Fibroblast of lung (primary cell): ENCODE measurements at regions not wholly inside any gene's neighbourhood (a gene's known extent, or its start where the extent isn't known, plus 50 kb on each side); places are given as distances from the start of the nearest gene placed in this dataset.

Experiments used
- DNase-seq, 2 donors: peaks; one replicate each; pipeline versions ENCODE4 v3.0.0 to v3.0.0-alpha.2; 2010; ENCODE audit warnings: low read depth in 2 of 2
- H2AFZ ChIP-seq: 2 replicates; pipeline ENCODE4 v1.5.1; 2012; ENCODE audit warnings: low read length, control low read depth, inconsistent platforms
- H3K27ac ChIP-seq: 2 replicates; pipeline ENCODE4 v1.5.1; 2011; ENCODE audit warnings: low read length, control low read depth; ENCODE audit not compliant: insufficient read depth
- H3K27me3 ChIP-seq: 2 replicates; pipeline ENCODE4 v1.5.1; 2011; ENCODE audit warnings: mild to moderate bottlenecking, low read length; ENCODE audit not compliant: control insufficient read depth, insufficient read depth
- H3K36me3 ChIP-seq: 2 replicates; pipeline ENCODE4 v1.5.1; 2011; ENCODE audit warnings: low read length; ENCODE audit not compliant: control insufficient read depth, insufficient read depth
- H3K4me1 ChIP-seq: 2 replicates; pipeline ENCODE4 v1.5.1; 2011; ENCODE audit warnings: low read length; ENCODE audit not compliant: control insufficient read depth, insufficient read depth; ENCODE audit errors: extremely low read depth
- H3K4me2 ChIP-seq: 2 replicates; pipeline ENCODE4 v1.5.1; 2011; ENCODE audit warnings: low read length, control low read depth; ENCODE audit not compliant: insufficient read depth; ENCODE audit errors: extremely low read depth
- H3K4me3 ChIP-seq, 4 experiments: fragments of 200-600 bp in 1 of 4; sonication (generic) in 1 of 4; replicated peaks in 1 of 4; 2 replicates each; pipeline ENCODE4 v1.5.1; 2011 to 2016; ENCODE audit warnings: low read length in 4 of 4, low read depth in 3 of 4, mild to moderate bottlenecking in 3 of 4, control low read depth in 2 of 4, inconsistent platforms in 1 of 4, mixed read lengths in 1 of 4; ENCODE audit not compliant: insufficient read depth in 1 of 4; ENCODE audit errors: control extremely low read depth in 1 of 4
- H3K79me2 ChIP-seq: 2 replicates; pipeline ENCODE4 v1.5.1; 2012; ENCODE audit warnings: mild to moderate bottlenecking, low read length, inconsistent platforms; ENCODE audit not compliant: control insufficient read depth, insufficient read depth
- H3K9ac ChIP-seq: 2 replicates; pipeline ENCODE4 v1.5.1; 2011; ENCODE audit warnings: mild to moderate bottlenecking, low read length, control low read depth; ENCODE audit not compliant: insufficient read depth
- H3K9me3 ChIP-seq: 2 replicates; pipeline ENCODE4 v1.5.1; 2012; ENCODE audit warnings: low read depth, low read length; ENCODE audit not compliant: control insufficient read depth, insufficient read depth
- H4K20me1 ChIP-seq: 2 replicates; pipeline ENCODE4 v1.5.1; 2011; ENCODE audit warnings: low read length; ENCODE audit not compliant: control insufficient read depth, insufficient read depth; ENCODE audit errors: extremely low read depth
- EZH2 ChIP-seq: IDR thresholded peaks from 2 replicates; pipeline ENCODE4 v1.5.1; 2012; ENCODE audit warnings: low read length, control low read depth, mild to moderate bottlenecking; ENCODE audit errors: missing control alignments
- TF ChIP-seq, protein P1 (sequence below), 2 donors: IDR thresholded peaks in 1 of 2; conservative IDR thresholded peaks in 1 of 2; 1 replicate in 1 of 2; 2 replicates in 1 of 2; pipeline ENCODE4 v1.5.1; 2011 to 2012; ENCODE audit warnings: low read length in 2 of 2, control low read depth in 1 of 2, inconsistent platforms in 1 of 2, low read depth in 1 of 2, mild to moderate bottlenecking in 1 of 2

DNA sequence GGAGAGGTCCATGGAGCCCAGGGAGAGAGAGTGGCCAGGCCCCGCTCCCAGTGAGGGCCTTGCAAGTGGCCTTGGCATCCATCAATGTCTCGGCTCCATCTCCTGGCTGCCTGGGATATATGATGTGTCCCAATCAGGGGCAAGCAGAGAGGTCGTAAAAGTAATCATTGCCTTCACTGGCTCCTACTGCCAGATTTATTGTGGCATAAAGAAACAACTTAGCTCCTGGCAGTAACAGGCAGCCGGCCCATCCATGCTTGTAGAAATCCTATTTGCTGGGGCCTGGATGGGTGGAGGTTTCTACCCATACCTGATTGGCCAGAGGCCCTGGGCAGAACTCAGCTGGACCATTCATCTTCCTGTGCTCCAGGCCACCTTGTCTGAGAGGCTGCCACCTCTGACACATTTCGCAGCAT, 272.6 kb downstream of the MATN1 start:
- no peak for TF ChIP-seq EZH2
- TF ChIP-seq, protein P1, sequence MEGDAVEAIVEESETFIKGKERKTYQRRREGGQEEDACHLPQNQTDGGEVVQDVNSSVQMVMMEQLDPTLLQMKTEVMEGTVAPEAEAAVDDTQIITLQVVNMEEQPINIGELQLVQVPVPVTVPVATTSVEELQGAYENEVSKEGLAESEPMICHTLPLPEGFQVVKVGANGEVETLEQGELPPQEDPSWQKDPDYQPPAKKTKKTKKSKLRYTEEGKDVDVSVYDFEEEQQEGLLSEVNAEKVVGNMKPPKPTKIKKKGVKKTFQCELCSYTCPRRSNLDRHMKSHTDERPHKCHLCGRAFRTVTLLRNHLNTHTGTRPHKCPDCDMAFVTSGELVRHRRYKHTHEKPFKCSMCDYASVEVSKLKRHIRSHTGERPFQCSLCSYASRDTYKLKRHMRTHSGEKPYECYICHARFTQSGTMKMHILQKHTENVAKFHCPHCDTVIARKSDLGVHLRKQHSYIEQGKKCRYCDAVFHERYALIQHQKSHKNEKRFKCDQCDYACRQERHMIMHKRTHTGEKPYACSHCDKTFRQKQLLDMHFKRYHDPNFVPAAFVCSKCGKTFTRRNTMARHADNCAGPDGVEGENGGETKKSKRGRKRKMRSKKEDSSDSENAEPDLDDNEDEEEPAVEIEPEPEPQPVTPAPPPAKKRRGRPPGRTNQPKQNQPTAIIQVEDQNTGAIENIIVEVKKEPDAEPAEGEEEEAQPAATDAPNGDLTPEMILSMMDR (conservative IDR thresholded peaks at IDR 0.05 in 1 of 2, IDR thresholded peaks at IDR 0.05 in 1 of 2; ENCODE audit: low read depth in 1 of 2, low read length in 2 of 2): no peak
- Histone ChIP-seq H3K9ac (no peak overlapping the region), H2AFZ (no peak overlapping the region), H3K4me1 (no peaks in the 10 kb centered on the region), H4K20me1 (no peaks in the 10 kb centered on the region), H3K36me3 (no peaks in the 10 kb centered on the region), H3K9me3 (no peaks in the 10 kb centered on the region), H3K4me3 (no peak overlapping the region), H3K27ac (no peak overlapping the region), H3K4me2 (no peak overlapping the region), H3K79me2 (no peaks in the 10 kb centered on the region), H3K27me3 (no peaks in the 10 kb centered on the region)
- DNase-seq: no peak

DNA sequence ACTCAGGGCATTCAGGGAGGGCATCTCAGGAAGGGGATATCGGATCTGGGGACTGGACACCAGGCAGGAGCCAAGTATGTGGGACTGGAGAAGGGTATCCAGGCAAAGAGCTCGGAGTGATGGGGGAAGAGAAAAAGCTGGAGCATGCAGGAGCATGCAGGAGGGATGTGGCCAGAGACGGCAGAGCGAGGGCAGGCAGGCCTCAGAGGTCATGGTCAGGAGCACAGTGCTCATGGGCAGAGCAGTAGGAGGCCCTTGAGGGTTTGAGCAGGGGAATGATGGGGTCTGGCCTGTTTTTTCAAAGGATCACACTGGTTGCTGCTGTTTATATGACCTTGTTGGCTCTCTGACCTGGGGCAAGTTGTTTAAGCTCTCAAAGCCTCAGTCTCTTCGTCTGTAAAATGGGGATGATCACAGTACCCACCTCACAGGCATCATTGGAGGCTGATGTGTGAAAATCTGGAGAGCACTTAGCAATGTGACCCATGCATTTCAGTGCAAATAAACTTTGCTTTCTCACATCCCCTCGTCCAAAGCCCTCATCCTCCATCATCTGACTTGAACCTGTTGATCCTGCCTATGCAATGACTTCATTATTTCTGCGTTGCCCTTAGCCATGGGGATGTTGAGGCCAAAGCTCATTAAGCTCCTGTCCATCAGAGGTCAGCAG, 273.1 kb downstream of the MATN1 start:
- Histone ChIP-seq H3K27ac (no peak overlapping the region), H3K4me3 (no peak overlapping the region), H3K36me3 (no peaks in the 10 kb centered on the region), H3K4me2 (no peak overlapping the region), H3K4me1 (no peaks in the 10 kb centered on the region), H3K27me3 (no peaks in the 10 kb centered on the region), H3K9me3 (no peaks in the 10 kb centered on the region), H3K79me2 (no peaks in the 10 kb centered on the region), H2AFZ (no peak overlapping the region), H3K9ac (no peak overlapping the region), H4K20me1 (no peaks in the 10 kb centered on the region)
- DNase-seq: no peak
- TF ChIP-seq, protein P1 (conservative IDR thresholded peaks at IDR 0.05 in 1 of 2, IDR thresholded peaks at IDR 0.05 in 1 of 2; ENCODE audit: low read depth in 1 of 2, low read length in 2 of 2): no peak
- TF ChIP-seq EZH2: no peak

DNA sequence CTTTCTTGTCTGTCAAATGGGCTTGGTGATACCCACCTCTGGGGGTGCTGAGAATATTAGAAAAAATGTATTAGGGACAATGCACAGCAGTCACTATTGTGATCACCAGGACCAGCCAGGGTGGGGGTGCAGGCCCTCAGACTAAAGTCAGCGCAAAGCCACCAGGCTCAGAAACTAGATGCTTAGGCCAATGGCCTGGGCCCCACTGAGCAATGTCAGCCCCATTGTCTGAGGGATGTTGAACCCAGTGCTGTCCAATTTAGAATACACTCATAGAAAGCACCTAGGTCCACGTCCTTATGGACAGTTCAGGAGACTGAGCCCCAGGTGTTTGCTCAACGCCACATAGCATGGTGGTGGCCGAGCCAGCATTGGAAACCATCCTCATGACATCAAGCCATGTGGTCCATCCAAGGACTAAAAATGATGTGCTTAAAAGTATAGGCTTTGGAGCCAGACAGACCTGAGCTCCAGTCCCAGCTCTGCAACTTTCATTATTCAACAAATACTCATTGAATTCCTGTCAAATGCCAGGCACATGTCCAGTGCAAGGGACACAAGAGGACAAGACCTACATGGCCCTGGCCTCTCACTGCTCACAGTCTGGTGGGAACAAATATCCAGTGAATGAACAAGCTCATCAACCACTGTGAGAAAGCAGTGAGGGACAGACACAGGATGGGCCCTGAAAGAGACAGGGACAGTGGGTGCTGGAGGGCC, 273.8 kb downstream of the MATN1 start:
- no peak overlapping the region for H3K4me2 ChIP-seq
- H3K27ac ChIP-seq: no peak overlapping the region
- H3K9me3 ChIP-seq: no peaks in the 10 kb centered on the region
- TF ChIP-seq EZH2: no peak
- TF ChIP-seq, protein P1 (conservative IDR thresholded peaks at IDR 0.05 in 1 of 2, IDR thresholded peaks at IDR 0.05 in 1 of 2; ENCODE audit: low read depth in 1 of 2, low read length in 2 of 2): no peak
- no peaks in the 10 kb centered on the region for H3K36me3 ChIP-seq
- no peak overlapping the region for H2AFZ ChIP-seq
- no peaks in the 10 kb centered on the region for H4K20me1 ChIP-seq
- DNase-seq: no peak
- no peak overlapping the region for H3K9ac ChIP-seq
- no peaks in the 10 kb centered on the region for H3K4me1 ChIP-seq
- H3K79me2 ChIP-seq: no peaks in the 10 kb centered on the region
- no peaks in the 10 kb centered on the region for H3K27me3 ChIP-seq
- no peak overlapping the region for H3K4me3 ChIP-seq
